H1 (cell line): ENCODE measurements at regions not wholly inside any gene's neighbourhood (a gene's known extent, or its start where the extent isn't known, plus 50 kb on each side); places are given as distances from the start of the nearest gene placed in this dataset.

Source experiments
- CEBPB ChIP-seq: IDR thresholded peaks from 2 replicates; pipeline ENCODE4 v1.6.1; 2012; ENCODE audit warnings: low read depth, low read length
- EGR1 ChIP-seq: IDR thresholded peaks from 2 replicates; pipeline ENCODE4 v1.6.1; 2011; ENCODE audit warnings: low read depth, low read length, borderline replicate concordance
- EP300 ChIP-seq, 2 experiments: IDR thresholded peaks; 1 replicate in 1 of 2; 2 replicates in 1 of 2; pipeline ENCODE4 v1.6.1; 2011 to 2012; ENCODE audit warnings: low read depth in 2 of 2, low read length in 2 of 2, mild to moderate bottlenecking in 2 of 2, borderline replicate concordance in 1 of 2, inconsistent platforms in 1 of 2, moderate library complexity in 1 of 2
- JUND ChIP-seq: IDR thresholded peaks from 2 replicates; pipeline ENCODE4 v1.6.1; 2011; ENCODE audit warnings: mild to moderate bottlenecking, improper control_type of control experiment, low read length
- KDM1A ChIP-seq: fragments of 200-600, 300-600 bp; sonication (generic); IDR thresholded peaks from 2 replicates; pipeline ENCODE4 v1.7.1; 2016; ENCODE audit warnings: mild to moderate bottlenecking, low read length, borderline replicate concordance
- PHF8 ChIP-seq: fragments of 200-600 bp; sonication (generic); conservative IDR thresholded peaks from 2 replicates; pipeline ENCODE4 v1.7.1; 2012; ENCODE audit warnings: low read depth, mild to moderate bottlenecking, inconsistent platforms, low read length, moderate library complexity
- POLR2A ChIP-seq, 2 experiments: IDR thresholded peaks; 1 replicate in 1 of 2; 2 replicates in 1 of 2; pipeline ENCODE4 v1.6.1; 2011; ENCODE audit warnings: low read depth in 2 of 2, low read length in 2 of 2, mild to moderate bottlenecking in 2 of 2; ENCODE audit errors: control extremely low read depth in 1 of 2
- POLR2AphosphoS5 ChIP-seq: IDR thresholded peaks from 2 replicates; pipeline ENCODE4 v1.6.1; 2011; ENCODE audit warnings: low read depth, low read length
- SIN3A ChIP-seq, 2 experiments: IDR thresholded peaks in 1 of 2; conservative IDR thresholded peaks in 1 of 2; 2 replicates each; pipeline ENCODE4 v1.6.1; 2011 to 2012; ENCODE audit warnings: low read length in 2 of 2, improper control_type of control experiment in 1 of 2, low read depth in 1 of 2, mild to moderate bottlenecking in 1 of 2
- SRF ChIP-seq: IDR thresholded peaks from 2 replicates; pipeline ENCODE4 v1.6.1; 2011; ENCODE audit warnings: mild to moderate bottlenecking, low read depth, low read length, moderate library complexity
- YY1 ChIP-seq: IDR thresholded peaks from 2 replicates; pipeline ENCODE4 v1.6.1; 2011; ENCODE audit warnings: low read depth, mild to moderate bottlenecking, low read length
- ZNF274 ChIP-seq: IDR thresholded peaks from 2 replicates; pipeline ENCODE4 v1.7.0; 2012; ENCODE audit warnings: low read length, borderline replicate concordance; ENCODE audit errors: extremely low read depth
- TF ChIP-seq, protein P1 (sequence below), 3 experiments: IDR thresholded peaks; 1 replicate in 2 of 3; 2 replicates in 1 of 3; pipeline versions ENCODE4 v1.5.1 to v1.6.1; 2011; ENCODE audit warnings: low read length in 3 of 3, mild to moderate bottlenecking in 3 of 3, inconsistent platforms in 2 of 3, low read depth in 1 of 3, moderate library complexity in 1 of 3; ENCODE audit not compliant: insufficient read depth in 1 of 3; ENCODE audit errors: control extremely low read depth in 1 of 3

DNA sequence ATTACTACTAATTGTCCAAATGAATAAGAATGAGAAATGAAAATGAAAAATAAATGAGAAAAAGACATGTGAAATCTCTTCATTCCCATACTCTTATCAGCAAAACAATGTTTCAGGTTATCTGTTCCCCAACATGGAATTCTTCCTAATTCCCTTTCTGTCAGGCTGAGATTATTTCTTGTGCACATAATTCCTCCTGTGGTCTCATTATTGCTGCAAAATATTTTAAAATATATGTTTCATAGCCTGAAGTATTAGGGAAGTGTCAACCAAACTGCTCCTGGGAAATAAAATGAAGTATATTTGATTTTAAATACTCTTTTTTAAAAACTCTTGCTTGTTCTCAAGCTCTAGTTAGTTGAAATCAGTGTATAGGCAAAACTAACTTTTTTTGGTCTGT is 314.9 kb downstream of the USP25 start:
- TF ChIP-seq, protein P1, sequence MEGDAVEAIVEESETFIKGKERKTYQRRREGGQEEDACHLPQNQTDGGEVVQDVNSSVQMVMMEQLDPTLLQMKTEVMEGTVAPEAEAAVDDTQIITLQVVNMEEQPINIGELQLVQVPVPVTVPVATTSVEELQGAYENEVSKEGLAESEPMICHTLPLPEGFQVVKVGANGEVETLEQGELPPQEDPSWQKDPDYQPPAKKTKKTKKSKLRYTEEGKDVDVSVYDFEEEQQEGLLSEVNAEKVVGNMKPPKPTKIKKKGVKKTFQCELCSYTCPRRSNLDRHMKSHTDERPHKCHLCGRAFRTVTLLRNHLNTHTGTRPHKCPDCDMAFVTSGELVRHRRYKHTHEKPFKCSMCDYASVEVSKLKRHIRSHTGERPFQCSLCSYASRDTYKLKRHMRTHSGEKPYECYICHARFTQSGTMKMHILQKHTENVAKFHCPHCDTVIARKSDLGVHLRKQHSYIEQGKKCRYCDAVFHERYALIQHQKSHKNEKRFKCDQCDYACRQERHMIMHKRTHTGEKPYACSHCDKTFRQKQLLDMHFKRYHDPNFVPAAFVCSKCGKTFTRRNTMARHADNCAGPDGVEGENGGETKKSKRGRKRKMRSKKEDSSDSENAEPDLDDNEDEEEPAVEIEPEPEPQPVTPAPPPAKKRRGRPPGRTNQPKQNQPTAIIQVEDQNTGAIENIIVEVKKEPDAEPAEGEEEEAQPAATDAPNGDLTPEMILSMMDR (IDR thresholded peaks at IDR 0.05; ENCODE audit: control extremely low read depth in 1 of 3, insufficient read depth in 1 of 3, low read depth in 1 of 3, low read length in 3 of 3), result no peak
- TF ChIP-seq KDM1A, result no peak
- TF ChIP-seq POLR2A (IDR thresholded peaks at IDR 0.05; ENCODE audit: control extremely low read depth in 1 of 2, low read depth in 2 of 2, low read length in 2 of 2), result no peak
- TF ChIP-seq SRF, result no peak
- no peak for TF ChIP-seq JUND
- TF ChIP-seq EGR1, result no peak
- no peak for TF ChIP-seq POLR2AphosphoS5
- TF ChIP-seq SIN3A (conservative IDR thresholded peaks at IDR 0.05 in 1 of 2, IDR thresholded peaks at IDR 0.05 in 1 of 2; ENCODE audit: low read depth in 1 of 2, low read length in 2 of 2), result no peak
- no peak for TF ChIP-seq ZNF274
- no peak for TF ChIP-seq YY1
- no peak for TF ChIP-seq CEBPB
- TF ChIP-seq PHF8, result no peak
- no peak for TF ChIP-seq EP300 (IDR thresholded peaks at IDR 0.05; ENCODE audit: borderline replicate concordance in 1 of 2, low read depth in 2 of 2, low read length in 2 of 2)
